ENCODE measurements at regions not wholly inside any gene's neighbourhood (a gene's known extent, or its start where the extent isn't known, plus 50 kb on each side); places are given as distances from the start of the nearest gene placed in this dataset.

- POLR2A ChIA-PET = no interaction called here
- H2AFZ ChIP-seq (ENCODE audit: low read depth, low read length) = no peak overlapping the region
- no peaks in the 10 kb centered on the region for H3K36me3 ChIP-seq (ENCODE audit: control insufficient read depth in 2 of 2, extremely low read depth in 1 of 2, insufficient read depth in 2 of 2, low read length in 2 of 2)
- dilution Hi-C loops (cut with MboI; ENCODE audit: extremely low pct_ligation_motif_present, low sequenced_read_pairs) (no loop called here), intact Hi-C loops (cut with micrococcal nuclease) (no loop called here)
- no peak for DNase-seq (ENCODE audit: low read depth, low spot score)
- no peak overlapping the region for H3K4me3 ChIP-seq (replicated peaks in 1 of 3; ENCODE audit: insufficient read depth in 1 of 3, low read depth in 1 of 3, low read length in 3 of 3)
- no peak overlapping the region for H3K4me2 ChIP-seq (ENCODE audit: insufficient read depth, low read length)
- no peaks in the 10 kb centered on the region for H3K4me1 ChIP-seq (ENCODE audit: control insufficient read depth, extremely low read depth, insufficient read depth, low read length)
- no peaks in the 10 kb centered on the region for H3K9me1 ChIP-seq (replicated peaks; ENCODE audit: control insufficient read depth, extremely low read depth, insufficient read depth, low read length)
- H3K9ac ChIP-seq (replicated peaks; ENCODE audit: extremely low read depth, insufficient read depth, low read length) = no peak overlapping the region
- no peak for TF ChIP-seq GATA2 (IDR thresholded peaks at IDR 0.05; ENCODE audit: insufficient read depth, insufficient read length, low read depth, low read length)
- TF ChIP-seq, protein P1, sequence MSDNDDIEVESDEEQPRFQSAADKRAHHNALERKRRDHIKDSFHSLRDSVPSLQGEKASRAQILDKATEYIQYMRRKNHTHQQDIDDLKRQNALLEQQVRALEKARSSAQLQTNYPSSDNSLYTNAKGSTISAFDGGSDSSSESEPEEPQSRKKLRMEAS (IDR thresholded peaks at IDR 0.05; ENCODE audit: insufficient read depth, insufficient read length) = no peak
- TF ChIP-seq FOS (IDR thresholded peaks at IDR 0.05; ENCODE audit: borderline replicate concordance, insufficient read depth, low read length) = no peak
- TF ChIP-seq, protein P2, sequence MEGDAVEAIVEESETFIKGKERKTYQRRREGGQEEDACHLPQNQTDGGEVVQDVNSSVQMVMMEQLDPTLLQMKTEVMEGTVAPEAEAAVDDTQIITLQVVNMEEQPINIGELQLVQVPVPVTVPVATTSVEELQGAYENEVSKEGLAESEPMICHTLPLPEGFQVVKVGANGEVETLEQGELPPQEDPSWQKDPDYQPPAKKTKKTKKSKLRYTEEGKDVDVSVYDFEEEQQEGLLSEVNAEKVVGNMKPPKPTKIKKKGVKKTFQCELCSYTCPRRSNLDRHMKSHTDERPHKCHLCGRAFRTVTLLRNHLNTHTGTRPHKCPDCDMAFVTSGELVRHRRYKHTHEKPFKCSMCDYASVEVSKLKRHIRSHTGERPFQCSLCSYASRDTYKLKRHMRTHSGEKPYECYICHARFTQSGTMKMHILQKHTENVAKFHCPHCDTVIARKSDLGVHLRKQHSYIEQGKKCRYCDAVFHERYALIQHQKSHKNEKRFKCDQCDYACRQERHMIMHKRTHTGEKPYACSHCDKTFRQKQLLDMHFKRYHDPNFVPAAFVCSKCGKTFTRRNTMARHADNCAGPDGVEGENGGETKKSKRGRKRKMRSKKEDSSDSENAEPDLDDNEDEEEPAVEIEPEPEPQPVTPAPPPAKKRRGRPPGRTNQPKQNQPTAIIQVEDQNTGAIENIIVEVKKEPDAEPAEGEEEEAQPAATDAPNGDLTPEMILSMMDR (IDR thresholded peaks at IDR 0.05; ENCODE audit: extremely low read depth in 1 of 2, insufficient read depth in 1 of 2, low read depth in 1 of 2, low read length in 2 of 2) = no peak
- no peak for TF ChIP-seq MYC (IDR thresholded peaks at IDR 0.05; ENCODE audit: low read depth, low read length)
- no peak for TF ChIP-seq POLR2AphosphoS5 (IDR thresholded peaks at IDR 0.05; ENCODE audit: insufficient read depth, low read depth, low read length)
- no peak for TF ChIP-seq JUN (IDR thresholded peaks at IDR 0.05; ENCODE audit: borderline replicate concordance, insufficient read depth, insufficient read length, low read depth)
- no peak for TF ChIP-seq EZH2 (IDR thresholded peaks at IDR 0.05; ENCODE audit: borderline replicate concordance, low read depth, low read length, severe bottlenecking)
- no peak for TF ChIP-seq POLR2A (IDR thresholded peaks at IDR 0.05; ENCODE audit: low read depth, low read length)
- H3K79me2 ChIP-seq (ENCODE audit: control insufficient read depth, insufficient read depth, low read length) = no peaks in the 10 kb centered on the region
- H3K9me3 ChIP-seq (replicated peaks; ENCODE audit: control insufficient read depth, insufficient read depth, low read length) = no peaks in the 10 kb centered on the region
- no peak for FAIRE-seq
- peaks cover 9% of the 10 kb centered on the region in 2 experiments for H3K27me3 ChIP-seq (ENCODE audit: control insufficient read depth in 2 of 2, insufficient read depth in 2 of 2, low read length in 2 of 2)
- BruUV-seq (replicated peaks) = no TSS peak
- H4K20me1 ChIP-seq (replicated peaks; ENCODE audit: control insufficient read depth, extremely low read depth, insufficient read depth, low read length) = no peaks in the 10 kb centered on the region
- CTCF ChIA-PET = no interaction called here
- no peak overlapping the region for H3K27ac ChIP-seq (ENCODE audit: insufficient read depth, low read depth, low read length)
Observed at GRCh38 chr21:38714039-38714817, 91.5 kb upstream of the ETS2 start.

Measured in endothelial cell of umbilical vein (primary cell).